DOHH2 (cell line): ENCODE measurements at regions not wholly inside any gene's neighbourhood (a gene's known extent, or its start where the extent isn't known, plus 50 kb on each side); places are given as distances from the start of the nearest gene placed in this dataset.

Source experiments
- H3F3A ChIP-seq: fragments of 200-600 bp; sonication (generic), shearing (Covaris generic); 2 replicates; pipeline ENCODE4 v1.6.0; 2016; ENCODE audit warnings: antibody characterized with exemption, mild to moderate bottlenecking; ENCODE audit not compliant: control insufficient read depth, insufficient read depth
- H3K27ac ChIP-seq: fragments of 200-600 bp; sonication (generic); 2 replicates; pipeline ENCODE4 v1.5.1; 2014; ENCODE audit warnings: low read depth, mild to moderate bottlenecking, low read length, moderate library complexity
- H3K27me3 ChIP-seq: fragments of 200-600 bp; sonication (generic); 2 replicates; pipeline ENCODE4 v1.6.1; 2014; ENCODE audit warnings: mild to moderate bottlenecking, low read length, mixed read lengths; ENCODE audit not compliant: control insufficient read depth
- H3K36me3 ChIP-seq: fragments of 200-600 bp; sonication (generic); 2 replicates; pipeline ENCODE4 v1.6.1; 2014; ENCODE audit warnings: mild to moderate bottlenecking, low read length, moderate library complexity, mixed read lengths; ENCODE audit not compliant: control insufficient read depth
- H3K4me1 ChIP-seq: fragments of 200-600 bp; sonication (generic); 2 replicates; pipeline ENCODE4 v1.6.1; 2014; ENCODE audit warnings: mild to moderate bottlenecking, low read length, mixed read lengths; ENCODE audit not compliant: control insufficient read depth
- H3K4me2 ChIP-seq: fragments of 200-600 bp; sonication (generic); 2 replicates; pipeline ENCODE4 v1.6.0; 2014; ENCODE audit warnings: mild to moderate bottlenecking, low read length, moderate library complexity
- H3K4me3 ChIP-seq: fragments of 200-600 bp; sonication (generic); 2 replicates; pipeline ENCODE4 v1.5.1; 2014; ENCODE audit warnings: mild to moderate bottlenecking, low read length, mixed read lengths
- H3K79me2 ChIP-seq: fragments of 200-600 bp; sonication (generic); 2 replicates; pipeline ENCODE4 v1.6.1; 2014; ENCODE audit warnings: mild to moderate bottlenecking, low read length, mixed read lengths; ENCODE audit not compliant: control insufficient read depth
- H3K9me2 ChIP-seq: fragments of 200-600 bp; sonication (generic); replicated peaks from 2 replicates; pipeline ENCODE4 v1.6.1; 2014; ENCODE audit warnings: mild to moderate bottlenecking, low read length, mixed read lengths; ENCODE audit not compliant: control insufficient read depth
- H3K9me3 ChIP-seq: fragments of 200-600 bp; sonication (generic); 2 replicates; pipeline ENCODE4 v1.6.1; 2014; ENCODE audit warnings: antibody characterized with exemption, low read length, mixed read lengths; ENCODE audit not compliant: control insufficient read depth, insufficient read depth
- H4K20me1 ChIP-seq: fragments of 200-600 bp; sonication (generic); 2 replicates; pipeline ENCODE4 v1.6.0; 2014; ENCODE audit warnings: low read depth, mild to moderate bottlenecking, antibody characterized with exemption, low read length, moderate library complexity; ENCODE audit not compliant: control insufficient read depth, insufficient read depth
- EZH2phosphoT487 ChIP-seq: fragments of 200-600 bp; sonication (generic); IDR thresholded peaks from 2 replicates; pipeline ENCODE4 v1.6.1; 2017; ENCODE audit warnings: borderline replicate concordance, mild to moderate bottlenecking, antibody characterized with exemption, low read length, moderate library complexity, mixed read lengths
- TF ChIP-seq, protein P1 (sequence below): fragments of 200-600 bp; sonication (generic); IDR thresholded peaks from one replicate; pipeline ENCODE4 v1.5.1; 2014; ENCODE audit warnings: antibody characterized with exemption, mild to moderate bottlenecking, low read depth, low read length; ENCODE audit not compliant: poor library complexity, severe bottlenecking

DNA sequence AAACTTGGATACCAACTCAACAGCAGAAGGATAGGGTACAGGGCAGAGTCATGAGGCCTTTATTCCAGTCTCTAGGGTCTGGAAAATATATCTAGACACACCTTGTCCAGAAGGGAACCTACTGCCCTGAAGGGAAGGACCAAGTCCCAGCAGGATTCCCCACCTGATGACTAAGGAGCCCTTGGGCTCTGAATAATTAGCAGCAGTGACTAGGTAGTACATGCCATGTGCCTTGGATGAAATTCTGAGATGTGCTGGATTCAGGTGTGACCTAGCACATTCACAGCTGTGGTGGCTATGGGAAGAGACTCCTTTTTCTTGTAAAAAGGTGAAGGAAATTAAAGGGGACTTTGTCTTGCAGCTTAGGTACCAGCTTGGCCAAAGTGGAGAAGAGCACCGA, 364.3 kb upstream of the PTCHD4 start:
- Histone ChIP-seq H3K9me3 (no peaks in the 10 kb centered on the region), H3K36me3 (no peaks in the 10 kb centered on the region), H3K79me2 (no peaks in the 10 kb centered on the region), H3K27me3 (no peaks in the 10 kb centered on the region), H4K20me1 (no peaks in the 10 kb centered on the region), H3K4me2 (no peak overlapping the region), H3K4me3 (no peak overlapping the region), H3K27ac (no peak overlapping the region), H3F3A (no peaks in the 10 kb centered on the region), H3K4me1 (no peaks in the 10 kb centered on the region), H3K9me2 (no peaks in the 10 kb centered on the region)
- TF ChIP-seq, protein P1, sequence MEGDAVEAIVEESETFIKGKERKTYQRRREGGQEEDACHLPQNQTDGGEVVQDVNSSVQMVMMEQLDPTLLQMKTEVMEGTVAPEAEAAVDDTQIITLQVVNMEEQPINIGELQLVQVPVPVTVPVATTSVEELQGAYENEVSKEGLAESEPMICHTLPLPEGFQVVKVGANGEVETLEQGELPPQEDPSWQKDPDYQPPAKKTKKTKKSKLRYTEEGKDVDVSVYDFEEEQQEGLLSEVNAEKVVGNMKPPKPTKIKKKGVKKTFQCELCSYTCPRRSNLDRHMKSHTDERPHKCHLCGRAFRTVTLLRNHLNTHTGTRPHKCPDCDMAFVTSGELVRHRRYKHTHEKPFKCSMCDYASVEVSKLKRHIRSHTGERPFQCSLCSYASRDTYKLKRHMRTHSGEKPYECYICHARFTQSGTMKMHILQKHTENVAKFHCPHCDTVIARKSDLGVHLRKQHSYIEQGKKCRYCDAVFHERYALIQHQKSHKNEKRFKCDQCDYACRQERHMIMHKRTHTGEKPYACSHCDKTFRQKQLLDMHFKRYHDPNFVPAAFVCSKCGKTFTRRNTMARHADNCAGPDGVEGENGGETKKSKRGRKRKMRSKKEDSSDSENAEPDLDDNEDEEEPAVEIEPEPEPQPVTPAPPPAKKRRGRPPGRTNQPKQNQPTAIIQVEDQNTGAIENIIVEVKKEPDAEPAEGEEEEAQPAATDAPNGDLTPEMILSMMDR, result no peak
- no peak for TF ChIP-seq EZH2phosphoT487

DNA sequence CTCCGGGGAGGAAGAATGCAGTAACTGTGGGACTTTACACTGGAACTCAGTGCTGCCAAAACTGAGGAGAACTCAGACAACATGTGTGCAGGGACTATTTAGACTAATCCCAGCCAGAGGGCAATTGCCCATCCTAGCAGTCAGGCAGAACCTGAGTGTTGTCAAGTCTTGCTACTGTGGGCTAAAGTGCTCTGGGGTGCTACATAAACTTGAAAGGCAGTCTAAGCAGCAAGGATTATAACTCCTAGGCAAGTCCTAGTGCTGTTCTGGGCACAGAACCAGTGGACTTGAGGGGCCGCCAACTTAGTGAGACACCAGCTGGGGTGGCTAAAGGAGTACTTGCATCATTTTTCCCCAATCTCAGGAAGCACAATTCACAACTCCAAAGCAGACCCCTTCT, 363.8 kb upstream of the PTCHD4 start:
- no peak overlapping the region for H3K4me3 ChIP-seq
- H3K27ac ChIP-seq, result no peak overlapping the region
- H3K9me3 ChIP-seq, result no peaks in the 10 kb centered on the region
- no peaks in the 10 kb centered on the region for H4K20me1 ChIP-seq
- no peak overlapping the region for H3K4me2 ChIP-seq
- no peaks in the 10 kb centered on the region for H3K9me2 ChIP-seq
- no peaks in the 10 kb centered on the region for H3K4me1 ChIP-seq
- H3K27me3 ChIP-seq, result no peaks in the 10 kb centered on the region
- H3K79me2 ChIP-seq, result no peaks in the 10 kb centered on the region
- no peak for TF ChIP-seq EZH2phosphoT487
- TF ChIP-seq, protein P1, result no peak
- H3K36me3 ChIP-seq, result no peaks in the 10 kb centered on the region
- H3F3A ChIP-seq, result no peaks in the 10 kb centered on the region

DNA sequence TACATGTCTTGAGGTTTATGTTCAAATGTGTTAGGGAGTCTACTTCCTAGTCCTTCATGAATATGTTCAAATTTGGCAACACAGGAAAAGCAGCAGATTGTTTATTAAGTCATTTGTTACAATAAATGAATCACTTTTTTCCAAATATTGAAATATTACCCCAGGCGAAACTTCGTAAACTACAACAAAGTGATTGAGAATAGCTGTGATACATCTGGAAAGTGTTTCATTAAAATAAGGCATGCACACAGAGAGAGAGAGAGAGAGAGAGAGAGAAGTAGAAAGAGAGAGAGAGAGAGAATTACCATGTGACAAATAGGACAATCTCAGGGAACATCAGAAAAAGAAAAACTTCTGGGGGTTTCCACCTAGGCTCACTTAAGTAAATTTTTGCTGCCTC, 363.1 kb upstream of the PTCHD4 start:
- H3K36me3 ChIP-seq, result no peaks in the 10 kb centered on the region
- no peaks in the 10 kb centered on the region for H3K9me3 ChIP-seq
- H3K79me2 ChIP-seq, result no peaks in the 10 kb centered on the region
- no peak overlapping the region for H3K4me2 ChIP-seq
- TF ChIP-seq, protein P1, result no peak
- TF ChIP-seq EZH2phosphoT487, result no peak
- H4K20me1 ChIP-seq, result no peaks in the 10 kb centered on the region
- no peak overlapping the region for H3K4me3 ChIP-seq
- no peaks in the 10 kb centered on the region for H3K27me3 ChIP-seq
- no peak overlapping the region for H3K27ac ChIP-seq
- no peaks in the 10 kb centered on the region for H3K4me1 ChIP-seq
- no peaks in the 10 kb centered on the region for H3K9me2 ChIP-seq
- H3F3A ChIP-seq, result no peaks in the 10 kb centered on the region

DNA sequence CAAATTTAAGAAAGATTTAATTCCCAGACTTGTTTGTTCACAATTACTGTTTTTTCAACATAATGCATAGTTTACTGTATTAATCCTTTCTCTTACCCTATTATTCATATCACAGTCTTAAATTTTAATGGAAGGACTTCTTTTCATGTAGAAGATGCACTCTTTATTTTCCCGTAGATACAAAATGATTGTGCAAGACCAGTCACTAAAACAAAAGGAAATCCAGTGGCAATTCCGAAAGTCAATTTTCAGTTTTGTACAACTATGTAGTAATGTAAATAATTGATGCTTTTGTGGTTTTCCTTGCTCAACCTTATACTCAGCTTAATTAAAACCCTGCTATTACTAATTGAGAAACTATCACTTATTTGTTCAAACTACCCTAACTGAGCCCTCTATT, 361.5 kb upstream of the PTCHD4 start:
- TF ChIP-seq EZH2phosphoT487, result no peak
- TF ChIP-seq, protein P1, result no peak
- Histone ChIP-seq H3K4me1 (no peaks in the 10 kb centered on the region), H3K9me2 (no peaks in the 10 kb centered on the region), H3K27me3 (no peaks in the 10 kb centered on the region), H3F3A (no peaks in the 10 kb centered on the region), H3K9me3 (no peaks in the 10 kb centered on the region), H3K4me2 (no peak overlapping the region), H3K36me3 (no peaks in the 10 kb centered on the region), H3K4me3 (no peak overlapping the region), H3K79me2 (no peaks in the 10 kb centered on the region), H4K20me1 (no peaks in the 10 kb centered on the region), H3K27ac (no peak overlapping the region)
